H9 (cell line): ENCODE measurements at regions not wholly inside any gene's neighbourhood (a gene's known extent, or its start where the extent isn't known, plus 50 kb on each side); places are given as distances from the start of the nearest gene placed in this dataset.

Experiments used
- DNase-seq: peaks from one replicate; pipeline ENCODE4 v3.0.0-alpha.2; 2017
- H2AFZ ChIP-seq: one replicate; pipeline ENCODE4 v1.6.1; 2013; ENCODE audit warnings: mild to moderate bottlenecking, low read length, control low read depth, moderate library complexity
- H2AK5ac ChIP-seq: 2 replicates; pipeline ENCODE4 v1.6.1; 2013; ENCODE audit warnings: low read length, control low read depth, mixed read lengths; ENCODE audit not compliant: insufficient read length
- H2BK120ac ChIP-seq: one replicate; pipeline ENCODE4 v1.6.1; 2013; ENCODE audit warnings: low read depth, mild to moderate bottlenecking, low read length, control low read depth, inconsistent platforms; ENCODE audit not compliant: poor library complexity, severe bottlenecking
- H2BK12ac ChIP-seq: 2 replicates; pipeline ENCODE4 v1.6.1; 2013; ENCODE audit warnings: low read length, control low read depth, mixed read lengths, low read depth; ENCODE audit not compliant: insufficient read length
- H2BK15ac ChIP-seq: 2 replicates; pipeline ENCODE4 v1.6.1; 2013; ENCODE audit warnings: low read depth, low read length, control low read depth
- H2BK20ac ChIP-seq: one replicate; pipeline ENCODE4 v1.6.1; 2013; ENCODE audit warnings: low read depth, mild to moderate bottlenecking, low read length, control low read depth, inconsistent platforms; ENCODE audit not compliant: poor library complexity, severe bottlenecking
- H2BK5ac ChIP-seq: 2 replicates; pipeline ENCODE4 v1.6.1; 2013; ENCODE audit warnings: low read length, control low read depth, mixed read lengths; ENCODE audit not compliant: insufficient read length
- H3K14ac ChIP-seq: 2 replicates; pipeline ENCODE4 v1.6.1; 2013; ENCODE audit warnings: low read length, control low read depth; ENCODE audit not compliant: insufficient read depth
- H3K18ac ChIP-seq: 2 replicates; pipeline ENCODE4 v1.6.1; 2013; ENCODE audit warnings: low read depth, mild to moderate bottlenecking, mixed read lengths, low read length, control low read depth; ENCODE audit not compliant: insufficient read length
- H3K23ac ChIP-seq: 2 replicates; pipeline ENCODE4 v1.6.1; 2013; ENCODE audit warnings: low read length, control low read depth, mixed read lengths, low read depth; ENCODE audit not compliant: insufficient read length
- H3K23me2 ChIP-seq: 2 replicates; pipeline ENCODE4 v1.6.1; 2013; ENCODE audit warnings: low read depth, mild to moderate bottlenecking, mixed read lengths, low read length, control low read depth; ENCODE audit not compliant: insufficient read length, poor library complexity, severe bottlenecking
- H3K27ac ChIP-seq: 2 replicates; pipeline ENCODE4 v1.5.1; 2013; ENCODE audit warnings: low read length, control low read depth, mixed read lengths, low read depth; ENCODE audit not compliant: insufficient read length
- H3K27me3 ChIP-seq: 2 replicates; pipeline ENCODE4 v1.6.1; 2013; ENCODE audit warnings: low read length, control low read depth, inconsistent platforms; ENCODE audit not compliant: insufficient read depth
- H3K4ac ChIP-seq: 2 replicates; pipeline ENCODE4 v1.6.1; 2013; ENCODE audit warnings: low read depth, mild to moderate bottlenecking, control low read depth, inconsistent platforms, low read length, moderate library complexity
- H3K4me1 ChIP-seq: 2 replicates; pipeline ENCODE4 v1.6.1; 2013; ENCODE audit warnings: low read length, control low read depth, inconsistent platforms; ENCODE audit not compliant: insufficient read depth
- H3K4me2 ChIP-seq: 2 replicates; pipeline ENCODE4 v1.6.1; 2013; ENCODE audit warnings: low read length, control low read depth, mixed read lengths; ENCODE audit not compliant: insufficient read length, insufficient read depth
- H3K56ac ChIP-seq: 2 replicates; pipeline ENCODE4 v1.6.1; 2013; ENCODE audit warnings: low read depth, mild to moderate bottlenecking, mixed read lengths, low read length, control low read depth; ENCODE audit not compliant: insufficient read length
- H3K79me1 ChIP-seq: 2 replicates; pipeline ENCODE4 v1.6.1; 2013; ENCODE audit warnings: low read depth, mild to moderate bottlenecking, moderate library complexity, low read length, control low read depth, inconsistent platforms; ENCODE audit not compliant: insufficient read depth, poor library complexity, severe bottlenecking
- H3K79me2 ChIP-seq: 2 replicates; pipeline ENCODE4 v1.6.1; 2013; ENCODE audit warnings: low read length, control low read depth, inconsistent platforms; ENCODE audit not compliant: insufficient read depth
- H3K9ac ChIP-seq: 2 replicates; pipeline ENCODE4 v1.6.1; 2013; ENCODE audit warnings: low read length, control low read depth, mixed read lengths; ENCODE audit not compliant: insufficient read length; ENCODE audit errors: extremely low read depth
- H3K9me3 ChIP-seq: one replicate; pipeline ENCODE4 v1.6.1; 2013; ENCODE audit warnings: low read depth, low read length, inconsistent platforms; ENCODE audit not compliant: control insufficient read depth
- H3T11ph ChIP-seq: one replicate; pipeline ENCODE4 v1.6.1; 2013; ENCODE audit warnings: mild to moderate bottlenecking, low read length, control low read depth, inconsistent platforms
- H4K20me1 ChIP-seq: one replicate; pipeline ENCODE4 v1.6.1; 2013; ENCODE audit not compliant: control insufficient read depth, insufficient read length, insufficient read depth
- H4K5ac ChIP-seq: 2 replicates; pipeline ENCODE4 v1.6.1; 2013; ENCODE audit warnings: low read depth, mild to moderate bottlenecking, mixed read lengths, low read length, control low read depth; ENCODE audit not compliant: insufficient read length
- H4K8ac ChIP-seq: replicated peaks from 2 replicates; pipeline ENCODE4 v1.6.1; 2013; ENCODE audit warnings: low read length, control low read depth, mixed read lengths, low read depth; ENCODE audit not compliant: insufficient read length
- H4K91ac ChIP-seq: 2 replicates; pipeline ENCODE4 v1.6.1; 2013; ENCODE audit warnings: low read depth, mild to moderate bottlenecking, moderate library complexity, mixed read lengths, low read length, control low read depth; ENCODE audit not compliant: insufficient read length
- H3K27ac Mint-ChIP-seq, 3 experiments: 2 replicates in 2 of 3; 3 replicates in 1 of 3; pipeline ENCODE4 v1.8.0; 2020 to 2021; ENCODE audit warnings: mixed read lengths in 3 of 3, mild to moderate bottlenecking in 1 of 3, moderate library complexity in 1 of 3
- H3K27me3 Mint-ChIP-seq: 2 replicates; pipeline ENCODE4 v1.8.0; 2021; ENCODE audit warnings: low read depth, mild to moderate bottlenecking, moderate library complexity, mixed read lengths
- H3K36me3 Mint-ChIP-seq, 3 experiments: 2 replicates in 2 of 3; 3 replicates in 1 of 3; pipeline ENCODE4 v1.8.0; 2020 to 2021; ENCODE audit warnings: low read depth in 3 of 3, mixed read lengths in 3 of 3; ENCODE audit not compliant: insufficient read depth in 1 of 3
- H3K4me1 Mint-ChIP-seq, 2 experiments: 2 replicates each; pipeline ENCODE4 v1.8.0; 2020; ENCODE audit warnings: mixed read lengths in 2 of 2
- H3K4me3 Mint-ChIP-seq, 2 experiments: 2 replicates in 1 of 2; 3 replicates in 1 of 2; pipeline ENCODE4 v1.8.0; 2020 to 2021; ENCODE audit warnings: mild to moderate bottlenecking in 2 of 2, mixed read lengths in 2 of 2, moderate library complexity in 1 of 2
- H3K9me3 Mint-ChIP-seq, 2 experiments: 2 replicates in 1 of 2; 3 replicates in 1 of 2; pipeline ENCODE4 v1.8.0; 2020; ENCODE audit warnings: mild to moderate bottlenecking in 2 of 2, mixed read lengths in 2 of 2, moderate library complexity in 1 of 2
- WGBS: extraction: QIAGEN DNeasy Blood & Tissue Kit; methylation state at CpG from one replicate; pipeline ENCODE4 v1.1.7; 2013; ENCODE audit warnings: missing lambda C conversion rate, low lambda C conversion rate, mixed read lengths; ENCODE audit not compliant: insufficient read length; ENCODE audit errors: extremely low coverage; 5-methylcytosine and 5-hydroxymethylcytosine counted together
- TF ChIP-seq, protein P1 (sequence below): fragments of 200-600 bp; sonication (generic); conservative IDR thresholded peaks from 3 replicates; pipeline ENCODE4 v1.8.0; 2021; ENCODE audit warnings: antibody characterized with exemption, mild to moderate bottlenecking

DNA sequence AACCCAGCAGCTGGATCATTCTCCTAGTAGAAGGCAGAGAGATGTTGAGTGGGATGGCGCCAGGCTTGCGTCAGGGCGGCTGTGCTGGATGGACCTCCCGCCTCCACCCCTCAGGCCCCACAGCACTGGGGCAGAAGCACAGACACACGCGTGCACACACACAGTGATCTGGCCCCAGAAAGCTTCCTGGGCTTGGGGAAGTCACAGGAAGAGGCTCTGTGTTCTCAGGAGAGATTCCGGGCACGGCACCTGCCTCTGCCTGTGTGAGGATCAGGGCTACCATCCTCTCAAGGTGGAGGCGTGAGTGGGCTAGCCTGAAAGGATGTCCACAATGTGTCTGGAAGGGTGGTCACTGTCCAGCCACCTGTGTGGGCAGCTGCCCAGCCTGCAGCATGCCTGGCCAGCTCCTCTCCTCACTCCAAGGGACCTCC, 229.8 kb upstream of the HS6ST1 start:
- Mint-ChIP-seq H3K9me3 (peaks cover 0 to 2% of the 10 kb centered on the region in 2 experiments; a peak in 1 of 5 replicates), H3K36me3 (no peaks in the 10 kb centered on the region; a peak in 1 of 7 replicates), H3K27ac (no peak overlapping the region), H3K4me1 (peaks cover 20 to 24% of the 10 kb centered on the region in 2 experiments), H3K4me3 (no peak overlapping the region), H3K27me3 (peaks cover 1% of the 10 kb centered on the region; the same call in 1 of the 2 replicates)
- no peak overlapping the region for H4K8ac ChIP-seq
- H3K79me1 ChIP-seq, result no peaks in the 10 kb centered on the region
- no peak overlapping the region for H2BK15ac ChIP-seq
- no peaks in the 10 kb centered on the region for H3K9me3 ChIP-seq
- H4K5ac ChIP-seq, result no peak overlapping the region
- no peak overlapping the region for H2BK20ac ChIP-seq
- H4K91ac ChIP-seq, result no peak overlapping the region
- no peaks in the 10 kb centered on the region for H3K23me2 ChIP-seq
- no peak for DNase-seq
- no peak overlapping the region; the same call in 1 of the 2 replicates for H3K14ac ChIP-seq
- no peak overlapping the region for H2BK5ac ChIP-seq
- H2BK12ac ChIP-seq, result no peak overlapping the region
- H3K56ac ChIP-seq, result no peak overlapping the region
- TF ChIP-seq, protein P1, sequence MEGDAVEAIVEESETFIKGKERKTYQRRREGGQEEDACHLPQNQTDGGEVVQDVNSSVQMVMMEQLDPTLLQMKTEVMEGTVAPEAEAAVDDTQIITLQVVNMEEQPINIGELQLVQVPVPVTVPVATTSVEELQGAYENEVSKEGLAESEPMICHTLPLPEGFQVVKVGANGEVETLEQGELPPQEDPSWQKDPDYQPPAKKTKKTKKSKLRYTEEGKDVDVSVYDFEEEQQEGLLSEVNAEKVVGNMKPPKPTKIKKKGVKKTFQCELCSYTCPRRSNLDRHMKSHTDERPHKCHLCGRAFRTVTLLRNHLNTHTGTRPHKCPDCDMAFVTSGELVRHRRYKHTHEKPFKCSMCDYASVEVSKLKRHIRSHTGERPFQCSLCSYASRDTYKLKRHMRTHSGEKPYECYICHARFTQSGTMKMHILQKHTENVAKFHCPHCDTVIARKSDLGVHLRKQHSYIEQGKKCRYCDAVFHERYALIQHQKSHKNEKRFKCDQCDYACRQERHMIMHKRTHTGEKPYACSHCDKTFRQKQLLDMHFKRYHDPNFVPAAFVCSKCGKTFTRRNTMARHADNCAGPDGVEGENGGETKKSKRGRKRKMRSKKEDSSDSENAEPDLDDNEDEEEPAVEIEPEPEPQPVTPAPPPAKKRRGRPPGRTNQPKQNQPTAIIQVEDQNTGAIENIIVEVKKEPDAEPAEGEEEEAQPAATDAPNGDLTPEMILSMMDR, result no peak
- no peak overlapping the region for H2AK5ac ChIP-seq
- no peak overlapping the region for H3K9ac ChIP-seq
- H3K27me3 ChIP-seq, result no peaks in the 10 kb centered on the region
- H3K79me2 ChIP-seq, result no peaks in the 10 kb centered on the region
- WGBS, result no CpG with 5 or more reads among the region's 9 CpGs
- no peak overlapping the region for H3K4me2 ChIP-seq
- no peaks in the 10 kb centered on the region for H4K20me1 ChIP-seq
- no peak overlapping the region for H3K27ac ChIP-seq
- no peak overlapping the region for H3K23ac ChIP-seq
- H3K4me1 ChIP-seq, result no peaks in the 10 kb centered on the region; the same call in 1 of the 2 replicates
- no peak overlapping the region for H3K4ac ChIP-seq
- H2BK120ac ChIP-seq, result no peak overlapping the region
- H3T11ph ChIP-seq, result no peak overlapping the region
- no peak overlapping the region for H3K18ac ChIP-seq
- no peak overlapping the region for H2AFZ ChIP-seq
